HEK293 (cell line): ENCODE measurements at regions not wholly inside any gene's neighbourhood (a gene's known extent, or its start where the extent isn't known, plus 50 kb on each side); places are given as distances from the start of the nearest gene placed in this dataset.

Source experiments
- CTCF ChIP-seq: fragments of 450-650 bp; formaldehyde crosslinking; IDR thresholded peaks from 2 replicates; pipeline ENCODE4 v1.5.1; 2016; ENCODE audit warnings: missing biosample characterization, missing genetic modification characterization
- KLF17 ChIP-seq: fragments of 450-650 bp; formaldehyde crosslinking; IDR thresholded peaks from 2 replicates; pipeline ENCODE4 v1.5.1; 2016; ENCODE audit warnings: missing biosample characterization, missing genetic modification characterization
- KLF9 ChIP-seq: fragments of 450-650 bp; formaldehyde crosslinking; IDR thresholded peaks from 2 replicates; pipeline ENCODE4 v1.5.1; 2016; ENCODE audit warnings: missing biosample characterization, missing genetic modification characterization, low read depth
- PATZ1 ChIP-seq: fragments of 450-650 bp; formaldehyde crosslinking; IDR thresholded peaks from 2 replicates; pipeline ENCODE4 v1.5.1; 2016; ENCODE audit warnings: missing biosample characterization, missing genetic modification characterization
- SCRT1 ChIP-seq: fragments of 450-650 bp; formaldehyde crosslinking; IDR thresholded peaks from 2 replicates; pipeline ENCODE4 v1.5.1; 2016; ENCODE audit warnings: missing biosample characterization, missing genetic modification characterization, borderline replicate concordance
- ZBTB26 ChIP-seq: fragments of 450-650 bp; formaldehyde crosslinking; optimal IDR thresholded peaks from 2 replicates; pipeline ENCODE3; 2016; ENCODE audit warnings: missing biosample characterization, mild to moderate bottlenecking, missing genetic modification characterization
- ZBTB7A ChIP-seq: fragments of 450-650 bp; formaldehyde crosslinking; IDR thresholded peaks from 2 replicates; pipeline ENCODE4 v1.5.1; 2016; ENCODE audit warnings: low read depth, missing biosample characterization, missing genetic modification characterization
- ZNF48 ChIP-seq: fragments of 450-650 bp; formaldehyde crosslinking; IDR thresholded peaks from 2 replicates; pipeline ENCODE4 v1.5.1; 2016; ENCODE audit warnings: missing biosample characterization, missing genetic modification characterization
- ZNF514 ChIP-seq: fragments of 450-650 bp; formaldehyde crosslinking; IDR thresholded peaks from 2 replicates; pipeline ENCODE4 v1.5.1; 2016; ENCODE audit warnings: missing biosample characterization, missing genetic modification characterization
- ZNF596 ChIP-seq: fragments of 450-650 bp; IDR thresholded peaks from 2 replicates; pipeline ENCODE4 v1.5.0; 2018; ENCODE audit warnings: missing biosample characterization, mild to moderate bottlenecking, missing genetic modification characterization, moderate library complexity
- ZNF623 ChIP-seq: fragments of 450-650 bp; formaldehyde crosslinking; IDR thresholded peaks from 2 replicates; pipeline ENCODE4 v1.5.1; 2016; ENCODE audit warnings: missing biosample characterization, missing genetic modification characterization
- ZNF837 ChIP-seq: fragments of 450-650 bp; formaldehyde crosslinking; IDR thresholded peaks from 2 replicates; pipeline ENCODE4 v1.5.1; 2016; ENCODE audit warnings: missing biosample characterization, missing genetic modification characterization
- ZSCAN5A ChIP-seq: fragments of 450-650 bp; formaldehyde crosslinking; IDR thresholded peaks from 2 replicates; pipeline ENCODE4 v1.5.1; 2016; ENCODE audit warnings: missing biosample characterization, missing genetic modification characterization

GRCh38 chr17:74113326-74113725, 90.2 kb upstream of the RPL38 start:
- TF ChIP-seq ZNF623 (tag by site-specific recombination) (no peak), CTCF (tag by site-specific recombination) (no peak), PATZ1 (tag by site-specific recombination) (no peak), KLF9 (no peak), ZNF514 (no peak), ZSCAN5A (tag by site-specific recombination) (no peak), ZNF48 (tag by site-specific recombination) (no peak), ZNF596 (no peak), ZBTB26 (tag by site-specific recombination) (no peak), KLF17 (tag by site-specific recombination) (no peak), ZBTB7A (tag by site-specific recombination) (no peak), SCRT1 (no peak), ZNF837 (tag by site-specific recombination) (no peak)
